Gastrocnemius medialis (tissue), 4 donors: ENCODE measurements at regions not wholly inside any gene's neighbourhood (a gene's known extent, or its start where the extent isn't known, plus 50 kb on each side); places are given as distances from the start of the nearest gene placed in this dataset.

ENCODE experiments used
- ATAC-seq, 2 donors: fragments of 150-250 bp; one replicate each; pipeline ENCODE4 v1.9.1; 2016
- DNase-seq, 2 donors: peaks; one replicate each; pipeline ENCODE4 v3.0.0-alpha.2; 2019
- H3K27ac ChIP-seq, 4 donors: fragments of 200-600 bp; sonication (generic); 1 replicate in 1 of 4; 2 replicates in 3 of 4; pipeline ENCODE4 v1.5.1; 2016 to 2018; ENCODE audit warnings: mild to moderate bottlenecking in 2 of 4, moderate library complexity in 1 of 4
- H3K27me3 ChIP-seq, 3 donors: fragments of 200-600 bp; sonication (generic) in 2 of 3; 1 replicate in 1 of 3; 2 replicates in 2 of 3; pipeline versions ENCODE4 v1.5.1 to v1.6.0; 2016 to 2019; ENCODE audit warnings: mild to moderate bottlenecking in 1 of 3, moderate library complexity in 1 of 3
- H3K36me3 ChIP-seq, 2 donors: fragments of 200-600 bp; sonication (generic) in 1 of 2; one replicate each; pipeline ENCODE4 v1.5.1; 2017 to 2018
- H3K4me1 ChIP-seq, 2 donors: fragments of 200-600 bp; sonication (generic) in 1 of 2; one replicate each; pipeline ENCODE4 v1.5.1; 2016 to 2017; ENCODE audit warnings: mild to moderate bottlenecking in 2 of 2
- H3K4me3 ChIP-seq, 4 donors: fragments of 200-600 bp; sonication (generic) in 3 of 4; 1 replicate in 1 of 4; 2 replicates in 3 of 4; pipeline ENCODE4 v1.5.1; 2016 to 2019; ENCODE audit warnings: mild to moderate bottlenecking in 2 of 4
- H3K9me3 ChIP-seq, 3 donors: fragments of 200-600 bp; sonication (generic) in 2 of 3; 1 replicate in 1 of 3; 2 replicates in 2 of 3; pipeline ENCODE4 v1.5.1; 2016 to 2019
- CTCF ChIP-seq, 5 experiments: fragments of 450-650 bp in 3 of 5; fragments of 200-600 bp in 2 of 5; sonication (generic) in 2 of 5; IDR thresholded peaks in 4 of 5; conservative IDR thresholded peaks in 1 of 5; 1 replicate in 4 of 5; 2 replicates in 1 of 5; pipeline ENCODE4 v1.5.1; 2016 to 2019; ENCODE audit warnings: antibody characterized with exemption in 5 of 5, mild to moderate bottlenecking in 3 of 5, moderate library complexity in 3 of 5
- POLR2A ChIP-seq, 2 donors: fragments of 450-650 bp; IDR thresholded peaks; one replicate each; pipeline ENCODE4 v1.6.1; 2017; ENCODE audit warnings: antibody characterized with exemption in 2 of 2, mild to moderate bottlenecking in 2 of 2, moderate library complexity in 2 of 2
- in situ Hi-C, 4 donors: fragments of 200-750 bp; cut with MboI; loops; one replicate each; pipeline versions ENCODE4 v1.15.0 to v1.8.0; 2017; ENCODE audit warnings: low sequenced_read_pairs in 4 of 4
- intact Hi-C: fragments of 100-400 bp; cut with DNase I; formaldehyde crosslinking; loops from one replicate; pipeline ENCODE4 v1.15.1; 2023; ENCODE audit warnings: low total_unique reads

- Histone ChIP-seq H3K36me3 (no peaks in the 10 kb centered on the region), H3K4me3 (no peak overlapping the region), H3K27me3 (no peaks in the 10 kb centered on the region), H3K4me1 (no peaks in the 10 kb centered on the region), H3K9me3 (no peaks in the 10 kb centered on the region), H3K27ac (no peak overlapping the region)
- in situ Hi-C loops, result no loop called here
- DNase-seq (no peak), ATAC-seq (no peak)
- TF ChIP-seq POLR2A (IDR thresholded peaks at IDR 0.05), result no peak
- no peak for TF ChIP-seq CTCF (IDR thresholded peaks at IDR 0.05 in 4 of 5, conservative IDR thresholded peaks at IDR 0.05 in 1 of 5)
- intact Hi-C loops, result no loop called here
Observed at GRCh38 chrX:39957816-39958566, 139.8 kb downstream of the BCOR start.

DNA sequence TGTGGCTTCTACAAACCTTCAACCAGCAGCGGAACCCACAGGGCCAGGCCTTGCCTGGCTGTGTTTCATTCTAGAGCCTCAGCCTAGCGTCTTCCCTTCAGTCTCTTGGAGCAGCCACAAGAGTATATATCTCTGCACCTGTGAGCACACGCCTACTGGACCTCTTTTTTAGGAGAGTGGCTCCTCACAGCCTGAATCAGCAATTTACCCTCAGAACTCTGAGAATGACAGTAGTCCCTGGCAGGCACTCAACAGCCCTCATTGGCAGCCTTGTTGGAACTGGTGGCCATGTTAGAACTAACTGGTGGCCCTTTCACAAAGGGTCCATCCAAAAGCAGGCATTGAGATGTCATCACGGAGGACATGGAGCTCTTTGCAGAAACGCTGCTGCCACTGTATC, 138.9 kb downstream of the BCOR start:
- ATAC-seq, result no peak
- no peak overlapping the region for H3K27ac ChIP-seq
- TF ChIP-seq CTCF (IDR thresholded peaks at IDR 0.05 in 4 of 5, conservative IDR thresholded peaks at IDR 0.05 in 1 of 5) (no peak), POLR2A (IDR thresholded peaks at IDR 0.05) (no peak)
- H3K4me1 ChIP-seq, result no peaks in the 10 kb centered on the region
- H3K36me3 ChIP-seq, result no peaks in the 10 kb centered on the region
- H3K27me3 ChIP-seq, result no peaks in the 10 kb centered on the region
- no peak for DNase-seq
- no peaks in the 10 kb centered on the region for H3K9me3 ChIP-seq
- intact Hi-C loops, result no loop called here
- in situ Hi-C loops, result no loop called here
- no peak overlapping the region for H3K4me3 ChIP-seq

DNA sequence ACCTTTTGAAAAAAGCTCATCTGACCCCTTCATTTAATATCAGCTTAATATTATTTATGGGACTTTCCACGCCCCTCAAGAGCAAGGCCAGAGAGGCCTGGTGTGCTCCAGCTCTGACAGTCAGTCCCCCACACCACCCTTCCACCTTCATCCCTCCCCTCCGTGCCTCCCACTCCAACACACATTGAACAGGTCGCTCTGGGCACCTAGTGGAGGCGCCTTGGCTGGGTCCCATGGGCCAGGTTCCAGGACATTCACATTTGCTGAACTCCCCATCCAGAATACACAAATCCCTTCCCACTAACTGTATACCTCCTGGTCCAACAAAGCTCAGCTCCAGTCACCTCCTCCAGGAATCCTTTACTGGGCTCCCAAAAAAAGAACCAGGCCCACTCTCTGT, 137.5 kb downstream of the BCOR start:
- H3K9me3 ChIP-seq, result no peaks in the 10 kb centered on the region
- H3K27me3 ChIP-seq, result no peaks in the 10 kb centered on the region
- no peak overlapping the region for H3K27ac ChIP-seq
- H3K36me3 ChIP-seq, result no peaks in the 10 kb centered on the region
- TF ChIP-seq CTCF (IDR thresholded peaks at IDR 0.05 in 4 of 5, conservative IDR thresholded peaks at IDR 0.05 in 1 of 5), result no peak
- no peak for TF ChIP-seq POLR2A (IDR thresholded peaks at IDR 0.05)
- no peaks in the 10 kb centered on the region for H3K4me1 ChIP-seq
- intact Hi-C loops (no loop called here), in situ Hi-C loops (no loop called here)
- DNase-seq (no peak), ATAC-seq (no peak)
- H3K4me3 ChIP-seq, result no peak overlapping the region

- no peak for DNase-seq
- no peaks in the 10 kb centered on the region for H3K27me3 ChIP-seq
- no peak for ATAC-seq
- H3K27ac ChIP-seq, result no peak overlapping the region
- in situ Hi-C loops, result no loop called here
- H3K4me1 ChIP-seq, result no peaks in the 10 kb centered on the region
- no peaks in the 10 kb centered on the region for H3K36me3 ChIP-seq
- H3K9me3 ChIP-seq, result no peaks in the 10 kb centered on the region
- TF ChIP-seq POLR2A (IDR thresholded peaks at IDR 0.05), result no peak
- no peak for TF ChIP-seq CTCF (IDR thresholded peaks at IDR 0.05 in 4 of 5, conservative IDR thresholded peaks at IDR 0.05 in 1 of 5)
- no peak overlapping the region for H3K4me3 ChIP-seq
- intact Hi-C loops, result no loop called here
Observed at GRCh38 chrX:39961441-39961840, 136.3 kb downstream of the BCOR start.
